ENCODE measurements at regions not wholly inside any gene's neighbourhood (a gene's known extent, or its start where the extent isn't known, plus 50 kb on each side); places are given as distances from the start of the nearest gene placed in this dataset.
"Not testable (repeated sequence)": the region's sequence is repeated elsewhere in the genome, so short reads cannot be mapped to it uniquely, and the experiment has no call there.

GRCh38 chr5:36535378-36535777 lies 71.0 kb upstream of the SLC1A3 start:
- FAIRE-seq (no peak), DNase-seq (ENCODE audit: insufficient read length, low spot score) (no peak)
- TF ChIP-seq CTCF (IDR thresholded peaks at IDR 0.05; ENCODE audit: insufficient read depth, missing control alignments): no peak

GRCh38 chr5:36535859-36536615 lies 70.4 kb upstream of the SLC1A3 start:
- FAIRE-seq (no peak), DNase-seq (ENCODE audit: insufficient read length, low spot score) (no peak)
- TF ChIP-seq CTCF (IDR thresholded peaks at IDR 0.05; ENCODE audit: insufficient read depth, missing control alignments): no peak

GRCh38 chr5:36536616-36537005 lies 69.8 kb upstream of the SLC1A3 start:
- FAIRE-seq (no peak), DNase-seq (ENCODE audit: insufficient read length, low spot score) (no peak)
- no peak for TF ChIP-seq CTCF (IDR thresholded peaks at IDR 0.05; ENCODE audit: insufficient read depth, missing control alignments)

GRCh38 chr5:36537724-36538123 lies 68.7 kb upstream of the SLC1A3 start:
- TF ChIP-seq CTCF (IDR thresholded peaks at IDR 0.05; ENCODE audit: insufficient read depth, missing control alignments): no peak
- DNase-seq (ENCODE audit: insufficient read length, low spot score) (no peak), FAIRE-seq (no peak)

- TF ChIP-seq CTCF (IDR thresholded peaks at IDR 0.05; ENCODE audit: insufficient read depth, missing control alignments): no peak
These were observed 53.6 kb upstream of the SLC1A3 start for GRCh38 chr5:36552651-36553393.

GRCh38 chr5:36555035-36555434 lies 51.4 kb upstream of the SLC1A3 start:
- DNase-seq (ENCODE audit: insufficient read length, low spot score); FAIRE-seq: not testable (repeated sequence)

More at GRCh38 chr5:36552651-36553393, 53.6 kb upstream of the SLC1A3 start:
- FAIRE-seq (no peak), DNase-seq (ENCODE audit: insufficient read length, low spot score) (no peak)

All from D721Med (cell line).